Progenitor cell of endocrine pancreas (in vitro differentiated cells): ENCODE measurements at regions not wholly inside any gene's neighbourhood (a gene's known extent, or its start where the extent isn't known, plus 50 kb on each side); places are given as distances from the start of the nearest gene placed in this dataset.

Source experiments
- DNase-seq: peaks from one replicate; pipeline ENCODE4 v3.0.0; 2021; ENCODE audit warnings: low spot score; ENCODE audit not compliant: unreplicated experiment
- H3K27ac Mint-ChIP-seq: 2 replicates; pipeline ENCODE4 v1.8.0; 2021; ENCODE audit warnings: mild to moderate bottlenecking, moderate library complexity, mixed read lengths
- H3K27me3 Mint-ChIP-seq: 2 replicates; pipeline ENCODE4 v1.8.0; 2021; ENCODE audit warnings: mixed read lengths
- H3K36me3 Mint-ChIP-seq: 2 replicates; pipeline ENCODE4 v1.8.0; 2022; ENCODE audit warnings: mixed read lengths; ENCODE audit not compliant: insufficient read depth
- H3K4me1 Mint-ChIP-seq: 2 replicates; pipeline ENCODE4 v1.8.0; 2021; ENCODE audit warnings: low read depth, mixed read lengths
- H3K4me3 Mint-ChIP-seq: 2 replicates; pipeline ENCODE4 v1.8.0; 2021; ENCODE audit warnings: low read depth, mild to moderate bottlenecking, moderate library complexity, mixed read lengths
- H3K9me3 Mint-ChIP-seq: 2 replicates; pipeline ENCODE4 v1.8.0; 2021; ENCODE audit warnings: low read depth, mixed read lengths
- TF ChIP-seq, protein P1 (sequence below): fragments of 200-600 bp; sonication (generic); IDR thresholded peaks from one replicate; pipeline ENCODE4 v1.5.0; 2021; ENCODE audit warnings: antibody characterized with exemption, mild to moderate bottlenecking; ENCODE audit not compliant: unreplicated experiment

GRCh38 chr2:7736646-7737305 lies 819.6 kb downstream of the RNF144A start:
- no peaks in the 10 kb centered on the region for H3K27me3 Mint-ChIP-seq
- DNase-seq, result no peak
- H3K9me3 Mint-ChIP-seq, result peaks cover 2% of the 10 kb centered on the region
- TF ChIP-seq, protein P1, sequence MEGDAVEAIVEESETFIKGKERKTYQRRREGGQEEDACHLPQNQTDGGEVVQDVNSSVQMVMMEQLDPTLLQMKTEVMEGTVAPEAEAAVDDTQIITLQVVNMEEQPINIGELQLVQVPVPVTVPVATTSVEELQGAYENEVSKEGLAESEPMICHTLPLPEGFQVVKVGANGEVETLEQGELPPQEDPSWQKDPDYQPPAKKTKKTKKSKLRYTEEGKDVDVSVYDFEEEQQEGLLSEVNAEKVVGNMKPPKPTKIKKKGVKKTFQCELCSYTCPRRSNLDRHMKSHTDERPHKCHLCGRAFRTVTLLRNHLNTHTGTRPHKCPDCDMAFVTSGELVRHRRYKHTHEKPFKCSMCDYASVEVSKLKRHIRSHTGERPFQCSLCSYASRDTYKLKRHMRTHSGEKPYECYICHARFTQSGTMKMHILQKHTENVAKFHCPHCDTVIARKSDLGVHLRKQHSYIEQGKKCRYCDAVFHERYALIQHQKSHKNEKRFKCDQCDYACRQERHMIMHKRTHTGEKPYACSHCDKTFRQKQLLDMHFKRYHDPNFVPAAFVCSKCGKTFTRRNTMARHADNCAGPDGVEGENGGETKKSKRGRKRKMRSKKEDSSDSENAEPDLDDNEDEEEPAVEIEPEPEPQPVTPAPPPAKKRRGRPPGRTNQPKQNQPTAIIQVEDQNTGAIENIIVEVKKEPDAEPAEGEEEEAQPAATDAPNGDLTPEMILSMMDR, result no peak
- H3K36me3 Mint-ChIP-seq, result no peaks in the 10 kb centered on the region
- H3K4me1 Mint-ChIP-seq, result no peaks in the 10 kb centered on the region
- no peak overlapping the region for H3K4me3 Mint-ChIP-seq
- H3K27ac Mint-ChIP-seq, result no peak overlapping the region

DNA sequence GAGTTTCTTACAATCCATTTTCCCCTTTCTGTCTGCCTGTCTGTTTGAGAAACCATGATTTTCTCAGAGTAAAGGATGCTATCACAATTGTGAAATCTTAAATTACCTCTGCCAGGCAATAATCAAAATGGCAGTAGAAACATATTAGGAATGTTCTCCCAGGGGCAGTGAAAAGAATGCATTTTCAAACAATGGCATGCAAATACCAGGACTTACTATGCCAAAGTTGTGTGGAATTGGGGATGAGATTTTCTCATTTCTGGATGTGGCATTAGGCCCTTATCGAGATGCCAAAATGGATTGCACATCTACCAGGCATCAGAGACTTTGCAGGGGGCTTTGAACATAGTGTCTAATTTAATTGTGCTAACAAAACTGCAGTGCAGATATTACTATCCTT lies 821.4 kb downstream of the RNF144A start:
- H3K9me3 Mint-ChIP-seq, result peaks cover 2% of the 10 kb centered on the region
- no peaks in the 10 kb centered on the region for H3K4me1 Mint-ChIP-seq
- H3K27ac Mint-ChIP-seq, result no peak overlapping the region
- no peak for DNase-seq
- H3K4me3 Mint-ChIP-seq, result no peak overlapping the region
- TF ChIP-seq, protein P1, result no peak
- H3K36me3 Mint-ChIP-seq, result no peaks in the 10 kb centered on the region
- H3K27me3 Mint-ChIP-seq, result no peaks in the 10 kb centered on the region

DNA sequence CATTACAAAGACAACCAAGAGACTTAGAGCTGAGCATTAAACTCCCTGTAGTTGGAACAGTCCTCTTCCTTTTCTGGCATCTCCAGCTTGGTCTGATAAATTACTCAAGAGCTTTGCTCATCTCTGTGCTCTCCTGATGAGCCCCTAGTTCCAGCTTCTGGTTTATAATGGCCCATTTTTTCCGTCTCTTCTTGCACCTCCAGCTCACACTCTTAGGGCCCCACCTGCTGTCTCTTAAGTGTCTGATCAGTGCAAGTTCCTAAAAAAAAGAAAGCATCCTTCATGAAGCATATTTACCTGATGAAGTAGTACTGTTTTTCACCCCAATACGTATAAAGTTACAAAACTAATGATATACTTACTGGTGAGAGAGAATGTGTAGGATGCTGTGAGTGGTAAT lies 822.9 kb downstream of the RNF144A start:
- DNase-seq, result no peak
- Mint-ChIP-seq H3K27ac (peak overlapping the region; percentile 53), H3K4me1 (no peaks in the 10 kb centered on the region), H3K36me3 (no peaks in the 10 kb centered on the region), H3K27me3 (no peaks in the 10 kb centered on the region), H3K4me3 (no peak overlapping the region), H3K9me3 (peaks cover 8% of the 10 kb centered on the region)
- TF ChIP-seq, protein P1, result no peak

- no peaks in the 10 kb centered on the region for H3K36me3 Mint-ChIP-seq
- no peaks in the 10 kb centered on the region for H3K4me1 Mint-ChIP-seq
- no peaks in the 10 kb centered on the region for H3K27me3 Mint-ChIP-seq
- TF ChIP-seq, protein P1, result no peak
- no peak for DNase-seq
- no peak overlapping the region for H3K4me3 Mint-ChIP-seq
- no peak overlapping the region for H3K27ac Mint-ChIP-seq
- peaks cover 8% of the 10 kb centered on the region for H3K9me3 Mint-ChIP-seq
Measured at GRCh38 chr2:7742301-7742700, 825.1 kb downstream of the RNF144A start.

DNA sequence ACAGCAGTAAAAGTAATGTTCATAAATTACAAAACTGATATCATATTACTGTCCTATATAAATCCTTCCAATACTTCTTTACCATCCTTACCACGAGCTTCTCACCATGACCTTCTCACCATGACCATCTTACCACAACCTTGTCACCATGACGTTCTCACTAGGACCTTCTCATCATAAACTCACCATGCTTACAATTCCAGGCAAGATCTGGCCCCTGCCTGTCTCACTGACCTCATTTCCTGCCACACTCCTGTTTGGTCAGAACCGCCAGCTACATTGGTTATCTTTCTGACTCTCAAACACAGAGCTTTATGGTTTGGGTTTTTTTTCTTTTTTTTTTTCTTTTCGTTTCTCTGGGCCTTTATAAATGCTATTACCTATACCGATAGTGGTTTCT lies 827.6 kb downstream of the RNF144A start:
- DNase-seq, result no peak
- Mint-ChIP-seq H3K4me1 (no peaks in the 10 kb centered on the region), H3K4me3 (no peak overlapping the region), H3K27ac (no peak overlapping the region), H3K9me3 (peaks cover 8% of the 10 kb centered on the region), H3K27me3 (no peaks in the 10 kb centered on the region), H3K36me3 (no peaks in the 10 kb centered on the region)
- TF ChIP-seq, protein P1, result no peak
